Activated B cell treated with CpG ODN at 0.5 μM for 24 hours (primary cell): ENCODE measurements at regions not wholly inside any gene's neighbourhood (a gene's known extent, or its start where the extent isn't known, plus 50 kb on each side); places are given as distances from the start of the nearest gene placed in this dataset.

ENCODE experiments used
- ATAC-seq: fragments of 200-7000 bp; cut with Tn5 transposase; one replicate; pipeline ENCODE4 v1.10.0; 2021; ENCODE audit warnings: low read depth, mild to moderate bottlenecking, moderate library complexity
- CTCF ChIA-PET: fragments of 350-600 bp; sonication (Branson Sonifier 250); formaldehyde crosslinking; loops from one replicate; lab custom pipeline; 2021; ENCODE audit warnings: antibody characterized with exemption; lab: Charles Lee
- POLR2A ChIA-PET: fragments of 350-600 bp; sonication (Branson Sonifier 250); formaldehyde crosslinking; loops from one replicate; lab custom pipeline; 2021; ENCODE audit warnings: antibody characterized with exemption; lab: Charles Lee
- DNase-seq: peaks from one replicate; pipeline ENCODE4 v3.0.0; 2022
- H3K27ac Mint-ChIP-seq: one replicate; pipeline ENCODE4 v1.8.0; 2020; ENCODE audit warnings: mixed read lengths
- H3K27me3 Mint-ChIP-seq: one replicate; pipeline ENCODE4 v1.8.0; 2021; ENCODE audit warnings: mixed read lengths
- H3K36me3 Mint-ChIP-seq: one replicate; pipeline ENCODE4 v1.8.0; 2021; ENCODE audit warnings: low read depth, mixed read lengths
- H3K4me1 Mint-ChIP-seq: one replicate; pipeline ENCODE4 v1.8.0; 2021; ENCODE audit warnings: mixed read lengths
- H3K4me3 Mint-ChIP-seq: one replicate; pipeline ENCODE4 v1.8.0; 2020; ENCODE audit warnings: mild to moderate bottlenecking, mixed read lengths
- H3K9me3 Mint-ChIP-seq: one replicate; pipeline ENCODE4 v1.8.0; 2020; ENCODE audit warnings: mixed read lengths
- CTCF ChIP-seq: fragments of 200-600 bp; IDR thresholded peaks from one replicate; pipeline ENCODE4 v1.8.0; 2022; ENCODE audit warnings: antibody characterized with exemption, mild to moderate bottlenecking
- intact Hi-C: fragments of 100-400 bp; cut with micrococcal nuclease; formaldehyde crosslinking; loops from one replicate; pipeline ENCODE4 v1.15.1; 2024

- Mint-ChIP-seq H3K27me3 (peaks cover 2% of the 10 kb centered on the region), H3K4me1 (no peaks in the 10 kb centered on the region), H3K4me3 (no peak overlapping the region), H3K36me3 (no peaks in the 10 kb centered on the region), H3K27ac (no peak overlapping the region), H3K9me3 (peaks cover 26% of the 10 kb centered on the region)
- ChIA-PET POLR2A (no interaction called here), CTCF (no interaction called here)
- no peak for ATAC-seq
- DNase-seq = no peak
- no peak for TF ChIP-seq CTCF
- intact Hi-C loops = no loop called here
These were observed 804.2 kb downstream of the DHX35 start for GRCh38 chr20:39766333-39766732.

- Mint-ChIP-seq H3K27ac (no peak overlapping the region), H3K4me1 (no peaks in the 10 kb centered on the region), H3K36me3 (no peaks in the 10 kb centered on the region), H3K4me3 (no peak overlapping the region), H3K9me3 (peaks cover 14% of the 10 kb centered on the region), H3K27me3 (peaks cover 2% of the 10 kb centered on the region)
- POLR2A ChIA-PET = interaction anchor here (0.7 kb wide), 1 partner anchor 18 kb away, joined by 4 read pairs; no protein-coding TSS in a partner anchor
- no peak for TF ChIP-seq CTCF
- intact Hi-C loops = no loop called here
- DNase-seq (no peak), ATAC-seq (no peak)
- CTCF ChIA-PET = no interaction called here
These were observed 800.6 kb downstream of the DHX35 start for GRCh38 chr20:39762716-39763115.

GRCh38 chr20:39758876-39759275 lies 796.7 kb downstream of the DHX35 start:
- no peak overlapping the region for H3K4me3 Mint-ChIP-seq

GRCh38 chr20:39756828-39757227 lies 794.7 kb downstream of the DHX35 start:
- ChIA-PET CTCF (no interaction called here), POLR2A (no interaction called here)
- Mint-ChIP-seq H3K27me3 (no peaks in the 10 kb centered on the region), H3K4me3 (no peak overlapping the region), H3K9me3 (no peaks in the 10 kb centered on the region), H3K4me1 (peaks cover 4% of the 10 kb centered on the region), H3K36me3 (no peaks in the 10 kb centered on the region), H3K27ac (no peak overlapping the region)
- TF ChIP-seq CTCF = no peak
- intact Hi-C loops = no loop called here
- no peak for DNase-seq
- ATAC-seq = no peak

More at GRCh38 chr20:39758876-39759275, 796.7 kb downstream of the DHX35 start:
- peaks cover 2% of the 10 kb centered on the region for H3K27me3 Mint-ChIP-seq
- no peaks in the 10 kb centered on the region for H3K36me3 Mint-ChIP-seq
- intact Hi-C loops = no loop called here
- no peak for TF ChIP-seq CTCF
- H3K9me3 Mint-ChIP-seq = peaks cover 3% of the 10 kb centered on the region
- H3K27ac Mint-ChIP-seq = no peak overlapping the region
- CTCF ChIA-PET = no interaction called here
- DNase-seq (no peak), ATAC-seq (no peak)
- POLR2A ChIA-PET = no interaction called here
- H3K4me1 Mint-ChIP-seq = no peaks in the 10 kb centered on the region

GRCh38 chr20:39756369-39756768 lies 794.2 kb downstream of the DHX35 start:
- TF ChIP-seq CTCF = no peak
- CTCF ChIA-PET = no interaction called here
- ATAC-seq (no peak), DNase-seq (no peak)
- POLR2A ChIA-PET = no interaction called here
- no peaks in the 10 kb centered on the region for H3K36me3 Mint-ChIP-seq
- no peak overlapping the region for H3K27ac Mint-ChIP-seq
- no peak overlapping the region for H3K4me3 Mint-ChIP-seq
- peaks cover 4% of the 10 kb centered on the region for H3K4me1 Mint-ChIP-seq
- intact Hi-C loops = no loop called here
- H3K27me3 Mint-ChIP-seq = no peaks in the 10 kb centered on the region
- peaks cover 2% of the 10 kb centered on the region for H3K9me3 Mint-ChIP-seq
